ENCODE measurements at regions not wholly inside any gene's neighbourhood (a gene's known extent, or its start where the extent isn't known, plus 50 kb on each side); places are given as distances from the start of the nearest gene placed in this dataset.

GRCh38 chr5:104444656-104445055 is 882.1 kb upstream of the NUDT12 start:
- TF ChIP-seq, protein P1, sequence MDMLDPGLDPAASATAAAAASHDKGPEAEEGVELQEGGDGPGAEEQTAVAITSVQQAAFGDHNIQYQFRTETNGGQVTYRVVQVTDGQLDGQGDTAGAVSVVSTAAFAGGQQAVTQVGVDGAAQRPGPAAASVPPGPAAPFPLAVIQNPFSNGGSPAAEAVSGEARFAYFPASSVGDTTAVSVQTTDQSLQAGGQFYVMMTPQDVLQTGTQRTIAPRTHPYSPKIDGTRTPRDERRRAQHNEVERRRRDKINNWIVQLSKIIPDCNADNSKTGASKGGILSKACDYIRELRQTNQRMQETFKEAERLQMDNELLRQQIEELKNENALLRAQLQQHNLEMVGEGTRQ (IDR thresholded peaks at IDR 0.05; ENCODE audit: low read depth, low read length): no peak
- TF ChIP-seq SMC3 (IDR thresholded peaks at IDR 0.05; ENCODE audit: low read depth, low read length) (no peak), POLR2A (IDR thresholded peaks at IDR 0.05; ENCODE audit: low read depth, low read length) (no peak), MAFK (IDR thresholded peaks at IDR 0.05; ENCODE audit: low read depth, low read length) (no peak), RFX5 (IDR thresholded peaks at IDR 0.05; ENCODE audit: low read depth, low read length) (no peak), MAZ (IDR thresholded peaks at IDR 0.05; ENCODE audit: borderline replicate concordance, low read depth, low read length) (no peak), BHLHE40 (IDR thresholded peaks at IDR 0.05; ENCODE audit: low read depth, low read length) (no peak), NFE2L2 (IDR thresholded peaks at IDR 0.05; ENCODE audit: low read depth, low read length) (no peak), CEBPB (IDR thresholded peaks at IDR 0.05; ENCODE audit: low read depth, low read length) (no peak)
- TF ChIP-seq, protein P2, sequence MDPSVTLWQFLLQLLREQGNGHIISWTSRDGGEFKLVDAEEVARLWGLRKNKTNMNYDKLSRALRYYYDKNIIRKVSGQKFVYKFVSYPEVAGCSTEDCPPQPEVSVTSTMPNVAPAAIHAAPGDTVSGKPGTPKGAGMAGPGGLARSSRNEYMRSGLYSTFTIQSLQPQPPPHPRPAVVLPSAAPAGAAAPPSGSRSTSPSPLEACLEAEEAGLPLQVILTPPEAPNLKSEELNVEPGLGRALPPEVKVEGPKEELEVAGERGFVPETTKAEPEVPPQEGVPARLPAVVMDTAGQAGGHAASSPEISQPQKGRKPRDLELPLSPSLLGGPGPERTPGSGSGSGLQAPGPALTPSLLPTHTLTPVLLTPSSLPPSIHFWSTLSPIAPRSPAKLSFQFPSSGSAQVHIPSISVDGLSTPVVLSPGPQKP (IDR thresholded peaks at IDR 0.05; ENCODE audit: borderline replicate concordance, low read depth, low read length): no peak
- TF ChIP-seq, protein P3, sequence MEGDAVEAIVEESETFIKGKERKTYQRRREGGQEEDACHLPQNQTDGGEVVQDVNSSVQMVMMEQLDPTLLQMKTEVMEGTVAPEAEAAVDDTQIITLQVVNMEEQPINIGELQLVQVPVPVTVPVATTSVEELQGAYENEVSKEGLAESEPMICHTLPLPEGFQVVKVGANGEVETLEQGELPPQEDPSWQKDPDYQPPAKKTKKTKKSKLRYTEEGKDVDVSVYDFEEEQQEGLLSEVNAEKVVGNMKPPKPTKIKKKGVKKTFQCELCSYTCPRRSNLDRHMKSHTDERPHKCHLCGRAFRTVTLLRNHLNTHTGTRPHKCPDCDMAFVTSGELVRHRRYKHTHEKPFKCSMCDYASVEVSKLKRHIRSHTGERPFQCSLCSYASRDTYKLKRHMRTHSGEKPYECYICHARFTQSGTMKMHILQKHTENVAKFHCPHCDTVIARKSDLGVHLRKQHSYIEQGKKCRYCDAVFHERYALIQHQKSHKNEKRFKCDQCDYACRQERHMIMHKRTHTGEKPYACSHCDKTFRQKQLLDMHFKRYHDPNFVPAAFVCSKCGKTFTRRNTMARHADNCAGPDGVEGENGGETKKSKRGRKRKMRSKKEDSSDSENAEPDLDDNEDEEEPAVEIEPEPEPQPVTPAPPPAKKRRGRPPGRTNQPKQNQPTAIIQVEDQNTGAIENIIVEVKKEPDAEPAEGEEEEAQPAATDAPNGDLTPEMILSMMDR (conservative IDR thresholded peaks at IDR 0.05; ENCODE audit: low read depth, low read length): no peak

All from IMR-90 (cell line).